ENCODE measurements at regions not wholly inside any gene's neighbourhood (a gene's known extent, or its start where the extent isn't known, plus 50 kb on each side); places are given as distances from the start of the nearest gene placed in this dataset.
A peak's percentile ranks its signal among the peaks of the same experiment; 100 is the strongest.

DNA sequence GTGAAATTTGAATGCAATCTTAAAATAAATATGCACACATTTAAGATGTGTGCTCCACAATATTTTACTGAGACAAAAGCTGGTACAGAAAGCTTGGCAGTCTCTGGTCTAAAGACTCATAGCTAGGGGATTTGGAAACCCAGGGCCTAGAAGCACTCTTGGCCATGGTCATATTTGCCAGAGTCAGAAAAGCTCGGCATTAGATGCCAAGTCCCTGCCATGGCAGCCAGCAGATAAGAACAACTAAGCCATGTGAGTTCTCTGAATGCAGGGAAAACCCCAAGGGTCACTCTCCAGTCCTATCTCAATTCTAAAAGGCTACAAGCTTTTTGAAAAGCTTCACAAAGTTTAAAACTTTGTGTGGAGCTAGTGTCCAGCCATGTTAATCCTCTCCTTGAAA is 119.5 kb downstream of the FAM114A2 start:
- no TSS peak for BruUV-seq (replicated peaks)
- DNase-seq (ENCODE audit: unreplicated experiment), result no peak
- Mint-ChIP-seq H3K27ac (ENCODE audit: low read depth, unreplicated experiment) (no peak overlapping the region), H3K9me3 (ENCODE audit: unreplicated experiment) (peaks cover 8% of the 10 kb centered on the region), H3K36me3 (ENCODE audit: insufficient read depth, unreplicated experiment) (no peaks in the 10 kb centered on the region), H3K4me1 (ENCODE audit: insufficient read depth, unreplicated experiment) (no peaks in the 10 kb centered on the region), H3K4me3 (ENCODE audit: unreplicated experiment) (no peak overlapping the region), H3K27me3 (ENCODE audit: insufficient read depth, unreplicated experiment) (no peaks in the 10 kb centered on the region)
- TF ChIP-seq, protein P1, sequence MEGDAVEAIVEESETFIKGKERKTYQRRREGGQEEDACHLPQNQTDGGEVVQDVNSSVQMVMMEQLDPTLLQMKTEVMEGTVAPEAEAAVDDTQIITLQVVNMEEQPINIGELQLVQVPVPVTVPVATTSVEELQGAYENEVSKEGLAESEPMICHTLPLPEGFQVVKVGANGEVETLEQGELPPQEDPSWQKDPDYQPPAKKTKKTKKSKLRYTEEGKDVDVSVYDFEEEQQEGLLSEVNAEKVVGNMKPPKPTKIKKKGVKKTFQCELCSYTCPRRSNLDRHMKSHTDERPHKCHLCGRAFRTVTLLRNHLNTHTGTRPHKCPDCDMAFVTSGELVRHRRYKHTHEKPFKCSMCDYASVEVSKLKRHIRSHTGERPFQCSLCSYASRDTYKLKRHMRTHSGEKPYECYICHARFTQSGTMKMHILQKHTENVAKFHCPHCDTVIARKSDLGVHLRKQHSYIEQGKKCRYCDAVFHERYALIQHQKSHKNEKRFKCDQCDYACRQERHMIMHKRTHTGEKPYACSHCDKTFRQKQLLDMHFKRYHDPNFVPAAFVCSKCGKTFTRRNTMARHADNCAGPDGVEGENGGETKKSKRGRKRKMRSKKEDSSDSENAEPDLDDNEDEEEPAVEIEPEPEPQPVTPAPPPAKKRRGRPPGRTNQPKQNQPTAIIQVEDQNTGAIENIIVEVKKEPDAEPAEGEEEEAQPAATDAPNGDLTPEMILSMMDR (IDR thresholded peaks at IDR 0.05; ENCODE audit: unreplicated experiment), result no peak
- ChIA-PET CTCF (no interaction called here), POLR2A (no interaction called here)
- intact Hi-C loops (cut with micrococcal nuclease), result no loop called here

DNA sequence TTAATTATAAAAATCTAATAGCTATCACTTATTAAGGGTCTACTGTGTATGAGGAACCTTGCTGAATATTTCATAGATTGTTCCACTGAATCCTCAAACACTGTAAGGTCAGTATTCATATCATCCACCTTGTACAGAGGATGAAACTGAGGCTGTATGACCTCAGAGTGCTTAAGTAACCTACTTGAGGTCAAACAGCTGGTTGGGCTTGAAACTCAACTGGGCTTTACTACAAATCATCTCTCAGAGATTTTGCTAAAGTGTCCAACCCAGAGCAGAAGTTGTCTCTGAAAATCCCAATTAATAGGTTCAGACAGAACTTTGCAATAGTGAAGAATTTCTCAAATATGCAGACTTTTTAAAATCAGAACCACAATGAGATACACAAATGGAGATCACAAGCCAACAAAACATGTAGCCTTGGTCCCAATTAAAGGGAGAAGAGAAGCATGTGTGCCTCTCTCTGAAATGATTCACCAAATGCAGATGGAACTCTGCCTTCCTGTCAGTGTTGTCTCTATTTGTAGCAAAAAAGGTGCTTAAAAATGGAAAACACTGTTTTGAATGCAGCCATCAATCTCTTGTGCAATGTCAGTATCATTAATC is 131.4 kb downstream of the FAM114A2 start:
- H3K36me3 Mint-ChIP-seq (ENCODE audit: insufficient read depth, unreplicated experiment), result no peaks in the 10 kb centered on the region
- ChIA-PET POLR2A (interaction anchor here (1.0 kb wide), 1 partner anchor 11 kb away, joined by 4 read pairs; no protein-coding TSS in a partner anchor), CTCF (interaction anchor here (0.6 to 1.8 kb wide), 3 partner anchors 10 to 411 kb away, joined by 3 to 5 read pairs (median 5); no protein-coding TSS in a partner anchor)
- DNase-seq (ENCODE audit: unreplicated experiment), result no peak
- no peaks in the 10 kb centered on the region for H3K27me3 Mint-ChIP-seq (ENCODE audit: insufficient read depth, unreplicated experiment)
- no peak overlapping the region for H3K27ac Mint-ChIP-seq (ENCODE audit: low read depth, unreplicated experiment)
- no TSS peak for BruUV-seq (replicated peaks)
- TF ChIP-seq, protein P1 (IDR thresholded peaks at IDR 0.05; ENCODE audit: unreplicated experiment), result no peak
- intact Hi-C loops (cut with micrococcal nuclease), result no loop called here
- H3K9me3 Mint-ChIP-seq (ENCODE audit: unreplicated experiment), result no peaks in the 10 kb centered on the region
- H3K4me3 Mint-ChIP-seq (ENCODE audit: unreplicated experiment), result no peak overlapping the region
- peaks cover 11% of the 10 kb centered on the region for H3K4me1 Mint-ChIP-seq (ENCODE audit: insufficient read depth, unreplicated experiment)

DNA sequence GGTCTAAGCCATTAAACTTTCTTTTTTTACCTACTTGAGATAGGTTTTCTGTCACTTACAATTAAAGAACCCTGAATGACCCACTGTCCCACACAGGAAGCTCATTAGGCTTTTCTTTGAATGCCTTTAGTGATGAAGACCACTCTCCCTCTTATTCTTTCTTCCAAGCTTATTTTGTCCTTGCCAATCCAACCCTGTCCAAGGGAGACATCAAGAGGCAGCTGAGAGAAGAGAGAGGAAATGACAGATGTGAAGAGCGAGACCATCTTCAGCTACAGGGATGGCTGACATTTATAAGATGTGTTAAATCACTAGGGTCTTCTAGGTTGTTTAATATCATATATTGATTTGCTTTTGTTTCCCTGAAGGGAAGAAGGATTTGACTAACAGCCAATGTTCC is 133.5 kb downstream of the FAM114A2 start:
- no peaks in the 10 kb centered on the region for H3K36me3 Mint-ChIP-seq (ENCODE audit: insufficient read depth, unreplicated experiment)
- DNase-seq (ENCODE audit: unreplicated experiment), result no peak
- POLR2A ChIA-PET, result no interaction called here

DNA sequence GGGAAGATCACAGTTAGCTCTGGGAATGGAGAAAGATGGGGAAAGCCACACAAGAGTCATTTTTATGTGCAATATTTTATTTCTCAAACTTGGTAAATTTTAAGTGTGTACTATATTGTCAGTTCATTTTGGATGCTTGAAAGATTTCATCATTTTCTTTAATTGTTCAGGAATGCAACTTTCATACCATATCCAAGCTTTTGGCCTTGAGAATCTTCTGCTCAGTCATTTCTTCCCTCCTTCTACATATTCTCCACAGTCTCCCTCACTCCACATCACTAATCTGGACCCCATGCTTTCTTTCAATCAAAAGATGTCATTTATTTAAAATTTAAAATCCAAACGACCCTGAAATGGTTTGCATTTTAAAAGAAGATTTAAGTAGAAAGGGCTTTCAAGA is 135.4 kb downstream of the FAM114A2 start:
- ChIA-PET POLR2A (no interaction called here), CTCF (interaction anchor here (1.1 to 1.2 kb wide), 2 partner anchors 62 to 1343 kb away, joined by 3 to 6 read pairs; no protein-coding TSS in a partner anchor)
- no peak overlapping the region for H3K4me3 Mint-ChIP-seq (ENCODE audit: unreplicated experiment)
- no peaks in the 10 kb centered on the region for H3K9me3 Mint-ChIP-seq (ENCODE audit: unreplicated experiment)
- H3K27me3 Mint-ChIP-seq (ENCODE audit: insufficient read depth, unreplicated experiment), result no peaks in the 10 kb centered on the region
- intact Hi-C loops (cut with micrococcal nuclease), result no loop called here
- H3K4me1 Mint-ChIP-seq (ENCODE audit: insufficient read depth, unreplicated experiment), result peaks cover 23% of the 10 kb centered on the region
- DNase-seq (ENCODE audit: unreplicated experiment), result no peak
- TF ChIP-seq, protein P1 (IDR thresholded peaks at IDR 0.05; ENCODE audit: unreplicated experiment), result no peak
- BruUV-seq (replicated peaks), result no TSS peak
- no peak overlapping the region for H3K27ac Mint-ChIP-seq (ENCODE audit: low read depth, unreplicated experiment)
- no peaks in the 10 kb centered on the region for H3K36me3 Mint-ChIP-seq (ENCODE audit: insufficient read depth, unreplicated experiment)

More for the DNA sequence above, 133.5 kb downstream of the FAM114A2 start:
- Mint-ChIP-seq H3K4me3 (ENCODE audit: unreplicated experiment) (no peak overlapping the region), H3K27ac (ENCODE audit: low read depth, unreplicated experiment) (no peak overlapping the region), H3K27me3 (ENCODE audit: insufficient read depth, unreplicated experiment) (no peaks in the 10 kb centered on the region), H3K4me1 (ENCODE audit: insufficient read depth, unreplicated experiment) (peaks cover 23% of the 10 kb centered on the region), H3K9me3 (ENCODE audit: unreplicated experiment) (no peaks in the 10 kb centered on the region)
- TF ChIP-seq, protein P1 (IDR thresholded peaks at IDR 0.05; ENCODE audit: unreplicated experiment), result peak; percentile 6
- CTCF ChIA-PET, result interaction anchor here (0.7 to 1.3 kb wide), 7 partner anchors 61 to 1372 kb away, joined by 3 to 5 read pairs (median 4); no protein-coding TSS in a partner anchor
- intact Hi-C loops (cut with micrococcal nuclease), result no loop called here
- no TSS peak for BruUV-seq (replicated peaks)

Data from MCF 10A (cell line).